ENCODE measurements at regions not wholly inside any gene's neighbourhood (a gene's known extent, or its start where the extent isn't known, plus 50 kb on each side); places are given as distances from the start of the nearest gene placed in this dataset.

GRCh38 chr16:66133643-66134338 is 232.7 kb upstream of the CDH5 start:
- DNase-seq (no peak), ATAC-seq (no peak)
- no peak overlapping the region for H3K27ac Mint-ChIP-seq
- no peak overlapping the region for H3K4me3 Mint-ChIP-seq
- H3K9me3 ChIP-seq (ENCODE audit: control insufficient read depth, low read length, poor library complexity, severe bottlenecking) = no peaks in the 10 kb centered on the region
- no peaks in the 10 kb centered on the region for H3K4me1 Mint-ChIP-seq
- H3K36me3 Mint-ChIP-seq (ENCODE audit: low read depth) = no peaks in the 10 kb centered on the region
- peaks cover 44% of the 10 kb centered on the region for H3K27me3 Mint-ChIP-seq

DNA sequence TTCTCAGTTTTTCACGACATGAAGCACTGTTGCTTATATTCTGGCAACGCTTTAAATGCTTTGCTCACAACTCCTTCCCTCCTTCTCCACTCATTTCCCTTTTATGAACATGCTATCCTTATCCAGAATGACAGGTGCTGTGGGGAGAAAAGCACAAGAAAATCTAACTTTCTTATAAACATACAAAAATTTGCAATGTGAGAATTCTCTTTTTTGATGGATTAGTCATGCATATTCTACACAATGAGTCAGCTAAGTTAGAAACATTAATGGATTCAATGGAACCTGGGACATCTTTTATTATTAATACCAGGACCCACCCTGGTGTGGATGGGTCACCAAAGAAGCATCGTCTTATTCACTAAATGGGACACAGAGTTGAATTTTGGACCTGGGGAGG is 234.6 kb upstream of the CDH5 start:
- Mint-ChIP-seq H3K4me1 (no peaks in the 10 kb centered on the region), H3K4me3 (no peak overlapping the region), H3K27ac (no peak overlapping the region), H3K27me3 (peaks cover 63% of the 10 kb centered on the region), H3K36me3 (ENCODE audit: low read depth) (no peaks in the 10 kb centered on the region)
- DNase-seq (no peak), ATAC-seq (no peak)
- H3K9me3 ChIP-seq (ENCODE audit: control insufficient read depth, low read length, poor library complexity, severe bottlenecking) = no peaks in the 10 kb centered on the region

- no peak overlapping the region for H3K27ac Mint-ChIP-seq
- H3K36me3 Mint-ChIP-seq (ENCODE audit: low read depth) = no peaks in the 10 kb centered on the region
- no peaks in the 10 kb centered on the region for H3K9me3 ChIP-seq (ENCODE audit: control insufficient read depth, low read length, poor library complexity, severe bottlenecking)
- H3K4me3 Mint-ChIP-seq = no peak overlapping the region
- DNase-seq (no peak), ATAC-seq (no peak)
- H3K27me3 Mint-ChIP-seq = peaks cover 67% of the 10 kb centered on the region
- H3K4me1 Mint-ChIP-seq = no peaks in the 10 kb centered on the region
Measured at GRCh38 chr16:66131156-66131807, 235.2 kb upstream of the CDH5 start.

DNA sequence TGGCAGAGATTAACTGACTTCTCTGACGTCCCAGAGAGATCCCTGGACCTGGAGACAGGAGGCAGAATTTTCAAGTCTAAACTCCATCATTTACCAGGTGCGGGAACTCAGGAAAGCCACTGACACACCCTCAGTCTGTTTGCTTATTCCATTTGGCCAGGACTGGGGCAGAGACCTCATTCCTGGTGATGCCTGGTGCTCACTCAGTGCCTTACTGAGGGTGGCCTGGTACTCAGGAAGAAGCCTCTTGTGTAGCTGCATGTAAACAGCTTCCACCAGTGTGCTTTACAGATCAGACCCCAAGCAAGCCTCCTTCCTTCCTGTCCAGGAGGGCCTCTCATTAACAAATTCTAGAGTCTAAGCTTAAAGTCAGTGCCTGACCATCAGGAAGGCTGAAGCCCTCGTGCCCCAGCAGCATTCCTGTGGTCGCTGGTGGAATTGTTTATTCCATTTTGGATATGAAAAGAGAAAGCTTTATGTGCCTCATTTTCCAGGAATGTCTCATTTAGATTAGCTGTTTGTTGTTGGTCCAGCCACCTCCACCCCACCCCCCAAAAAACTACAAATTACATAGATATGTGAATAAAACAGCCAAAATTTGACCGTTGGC is 236.1 kb upstream of the CDH5 start:
- H3K27ac Mint-ChIP-seq = no peak overlapping the region
- DNase-seq (no peak), ATAC-seq (no peak)
- H3K9me3 ChIP-seq (ENCODE audit: control insufficient read depth, low read length, poor library complexity, severe bottlenecking) = no peaks in the 10 kb centered on the region
- peaks cover 73% of the 10 kb centered on the region for H3K27me3 Mint-ChIP-seq
- H3K36me3 Mint-ChIP-seq (ENCODE audit: low read depth) = no peaks in the 10 kb centered on the region
- no peak overlapping the region for H3K4me3 Mint-ChIP-seq
- no peaks in the 10 kb centered on the region for H3K4me1 Mint-ChIP-seq

- no peak for ATAC-seq
- no peaks in the 10 kb centered on the region for H3K9me3 ChIP-seq (ENCODE audit: control insufficient read depth, low read length, poor library complexity, severe bottlenecking)
- DNase-seq = no peak
- peaks cover 77% of the 10 kb centered on the region for H3K27me3 Mint-ChIP-seq
- no peak overlapping the region for H3K4me3 Mint-ChIP-seq
- H3K4me1 Mint-ChIP-seq = no peaks in the 10 kb centered on the region
- no peak overlapping the region for H3K27ac Mint-ChIP-seq
- no peaks in the 10 kb centered on the region for H3K36me3 Mint-ChIP-seq (ENCODE audit: low read depth)
Measured at GRCh38 chr16:66129196-66129595, 237.3 kb upstream of the CDH5 start.

DNA sequence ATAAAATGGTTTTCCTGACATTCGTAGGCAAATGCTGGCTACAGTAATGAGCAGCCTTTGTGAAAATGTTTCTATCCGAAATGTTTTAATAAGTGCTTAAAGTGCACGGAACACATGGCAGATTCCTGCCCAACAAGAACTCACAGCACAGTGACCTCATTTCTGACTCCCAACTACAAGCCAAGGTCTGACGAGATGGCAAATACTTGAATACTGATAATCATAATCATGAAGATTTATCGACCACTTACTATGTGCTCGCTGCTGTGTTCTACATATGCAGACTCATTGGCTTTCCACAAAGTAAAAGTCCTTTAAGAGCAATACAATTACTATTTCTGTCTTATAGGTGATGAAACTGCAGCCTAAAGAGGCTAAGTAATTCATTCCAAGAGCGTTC is 238.1 kb upstream of the CDH5 start:
- ATAC-seq (no peak), DNase-seq (no peak)
- peaks cover 71% of the 10 kb centered on the region for H3K27me3 Mint-ChIP-seq
- no peak overlapping the region for H3K27ac Mint-ChIP-seq
- H3K4me3 Mint-ChIP-seq = no peak overlapping the region
- H3K9me3 ChIP-seq (ENCODE audit: control insufficient read depth, low read length, poor library complexity, severe bottlenecking) = no peaks in the 10 kb centered on the region
- no peaks in the 10 kb centered on the region for H3K4me1 Mint-ChIP-seq
- no peaks in the 10 kb centered on the region for H3K36me3 Mint-ChIP-seq (ENCODE audit: low read depth)

- H3K4me3 Mint-ChIP-seq = no peak overlapping the region
- no peaks in the 10 kb centered on the region for H3K4me1 Mint-ChIP-seq
- no peaks in the 10 kb centered on the region for H3K9me3 ChIP-seq (ENCODE audit: control insufficient read depth, low read length, poor library complexity, severe bottlenecking)
- DNase-seq (no peak), ATAC-seq (no peak)
- no peak overlapping the region for H3K27ac Mint-ChIP-seq
- H3K36me3 Mint-ChIP-seq (ENCODE audit: low read depth) = no peaks in the 10 kb centered on the region
- H3K27me3 Mint-ChIP-seq = peaks cover 65% of the 10 kb centered on the region
Measured at GRCh38 chr16:66127459-66128370, 238.8 kb upstream of the CDH5 start.

DNA sequence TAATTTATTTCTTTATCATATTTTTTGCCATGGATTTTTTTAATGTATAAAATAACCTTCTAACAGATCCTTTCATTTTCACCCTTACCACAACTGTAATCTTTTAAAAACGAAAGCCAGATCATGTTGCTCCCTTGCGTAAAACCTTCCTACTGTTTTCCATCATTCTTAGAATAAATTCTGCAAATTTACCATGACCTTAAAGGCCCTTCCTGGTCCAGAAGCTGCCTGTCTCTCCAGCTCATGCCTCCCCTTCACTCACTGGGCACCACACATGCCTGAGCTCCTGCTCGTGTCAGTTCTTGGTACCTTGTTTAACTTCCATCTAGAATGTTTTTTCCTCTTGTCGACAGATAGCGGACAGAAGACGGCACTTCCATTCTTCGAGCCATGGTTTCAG is 245.0 kb upstream of the CDH5 start:
- Mint-ChIP-seq H3K27ac (no peak overlapping the region), H3K4me3 (no peak overlapping the region), H3K4me1 (no peaks in the 10 kb centered on the region), H3K36me3 (ENCODE audit: low read depth) (no peaks in the 10 kb centered on the region), H3K27me3 (peaks cover 43% of the 10 kb centered on the region)
- no peak for ATAC-seq
- DNase-seq = no peak
- no peaks in the 10 kb centered on the region for H3K9me3 ChIP-seq (ENCODE audit: control insufficient read depth, low read length, poor library complexity, severe bottlenecking)

DNA sequence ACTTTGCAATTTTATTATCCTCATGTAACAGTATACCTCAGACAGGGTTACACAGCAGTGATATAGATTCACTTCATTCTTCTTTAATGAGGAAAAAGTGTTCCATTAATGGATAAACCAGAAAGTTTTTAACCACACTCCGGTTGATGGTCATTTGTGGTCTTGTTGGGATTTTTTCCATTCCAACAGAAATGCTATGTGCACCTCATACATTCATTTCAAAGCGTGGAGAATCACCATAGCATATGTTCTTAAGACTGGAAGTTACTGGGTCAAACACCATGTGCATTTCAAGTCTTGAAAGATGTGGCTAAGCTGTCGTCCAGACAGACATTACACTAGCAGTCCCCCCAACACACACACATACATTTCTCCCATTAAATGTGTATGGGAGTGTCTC is 245.8 kb upstream of the CDH5 start:
- DNase-seq (no peak), ATAC-seq (no peak)
- no peaks in the 10 kb centered on the region for H3K9me3 ChIP-seq (ENCODE audit: control insufficient read depth, low read length, poor library complexity, severe bottlenecking)
- peaks cover 39% of the 10 kb centered on the region for H3K27me3 Mint-ChIP-seq
- no peak overlapping the region for H3K27ac Mint-ChIP-seq
- H3K36me3 Mint-ChIP-seq (ENCODE audit: low read depth) = no peaks in the 10 kb centered on the region
- H3K4me1 Mint-ChIP-seq = no peaks in the 10 kb centered on the region
- no peak overlapping the region for H3K4me3 Mint-ChIP-seq

DNA sequence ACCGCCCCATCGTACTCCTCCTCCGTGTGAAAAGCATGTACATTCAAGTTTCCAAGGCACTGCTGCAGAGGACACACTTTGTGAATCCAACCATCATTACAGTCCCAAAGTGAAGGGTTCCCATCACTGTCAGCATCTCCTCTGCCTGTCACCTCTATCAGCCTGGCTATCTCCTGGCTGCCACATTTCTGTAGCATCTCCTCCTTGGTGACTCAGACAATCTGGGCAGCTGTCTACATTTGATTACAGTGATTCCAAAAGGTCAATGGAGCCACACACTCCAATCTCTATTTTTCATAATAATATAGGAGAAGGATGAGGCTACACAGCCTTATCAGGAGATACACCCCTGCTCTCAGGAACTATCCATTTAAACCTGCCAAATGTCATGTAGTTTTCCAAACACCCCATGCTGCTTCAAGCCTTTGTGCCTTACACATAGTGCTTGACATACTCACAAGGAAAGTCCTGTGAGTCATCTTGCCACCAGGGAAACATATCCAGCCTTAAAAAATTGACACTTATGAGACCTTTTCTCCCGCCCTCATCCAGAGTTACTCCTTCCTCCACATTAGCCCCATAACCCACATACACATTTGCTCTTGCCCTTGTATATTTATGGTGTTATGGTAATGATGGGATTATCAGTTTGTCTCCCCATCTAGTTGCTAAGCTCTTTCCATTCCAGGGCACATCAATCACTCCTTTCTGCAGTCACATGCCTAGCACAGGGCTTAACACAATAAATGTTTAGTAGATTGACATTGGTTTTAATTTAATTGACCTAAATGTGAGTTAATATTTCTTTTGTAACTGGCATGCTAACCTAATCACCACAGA is 250.1 kb upstream of the CDH5 start:
- peaks cover 27% of the 10 kb centered on the region for H3K27me3 Mint-ChIP-seq
- ATAC-seq (no peak), DNase-seq (no peak)
- no peaks in the 10 kb centered on the region for H3K9me3 ChIP-seq (ENCODE audit: control insufficient read depth, low read length, poor library complexity, severe bottlenecking)
- no peaks in the 10 kb centered on the region for H3K4me1 Mint-ChIP-seq
- H3K36me3 Mint-ChIP-seq (ENCODE audit: low read depth) = no peaks in the 10 kb centered on the region
- H3K27ac Mint-ChIP-seq = no peak overlapping the region
- H3K4me3 Mint-ChIP-seq = no peak overlapping the region

- no peak for ATAC-seq
- no peak overlapping the region for H3K4me3 Mint-ChIP-seq
Measured at GRCh38 chr16:66115373-66115772, 251.1 kb upstream of the CDH5 start.

DNA sequence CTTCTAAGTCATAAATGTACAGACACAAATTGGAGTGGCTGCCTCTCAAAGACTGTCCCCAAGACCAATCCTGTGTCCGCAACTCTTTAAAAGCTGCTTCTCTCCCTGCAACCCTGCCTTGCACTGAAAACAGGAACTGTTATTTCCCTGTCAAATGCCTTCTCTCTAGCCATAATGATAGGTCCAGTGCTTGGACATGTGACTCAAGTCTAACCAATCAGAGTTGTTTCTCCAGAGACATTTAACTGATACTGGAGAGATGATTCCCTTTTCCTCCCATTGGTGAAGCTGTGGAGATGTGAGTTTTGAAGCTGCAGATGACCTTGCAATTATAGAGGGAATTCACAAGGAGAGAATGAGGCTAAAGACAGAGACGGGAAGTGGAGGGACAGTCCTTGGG is 253.3 kb upstream of the CDH5 start:
- ATAC-seq (no peak), DNase-seq (no peak)
- Mint-ChIP-seq H3K27ac (no peak overlapping the region), H3K27me3 (peaks cover 30% of the 10 kb centered on the region), H3K36me3 (ENCODE audit: low read depth) (peaks cover 2% of the 10 kb centered on the region), H3K4me1 (no peaks in the 10 kb centered on the region), H3K4me3 (no peak overlapping the region)
- H3K9me3 ChIP-seq (ENCODE audit: control insufficient read depth, low read length, poor library complexity, severe bottlenecking) = no peaks in the 10 kb centered on the region

More at GRCh38 chr16:66115373-66115772, 251.1 kb upstream of the CDH5 start:
- Mint-ChIP-seq H3K36me3 (ENCODE audit: low read depth) (peaks cover under 1% of the 10 kb centered on the region), H3K27ac (no peak overlapping the region), H3K4me1 (no peaks in the 10 kb centered on the region), H3K27me3 (peaks cover 28% of the 10 kb centered on the region)
- DNase-seq = no peak
- H3K9me3 ChIP-seq (ENCODE audit: control insufficient read depth, low read length, poor library complexity, severe bottlenecking) = no peaks in the 10 kb centered on the region
